Suprapubic skin (tissue), 4 donors: ENCODE measurements at regions not wholly inside any gene's neighbourhood (a gene's known extent, or its start where the extent isn't known, plus 50 kb on each side); places are given as distances from the start of the nearest gene placed in this dataset.

Experiments
- CTCF ChIP-seq, 2 donors: fragments of 200-600 bp in 1 of 2; fragments of 450-650 bp in 1 of 2; sonication (generic) in 1 of 2; IDR thresholded peaks; one replicate each; pipeline ENCODE4 v1.5.1; 2016 to 2019; ENCODE audit warnings: antibody characterized with exemption in 2 of 2, mild to moderate bottlenecking in 1 of 2, moderate library complexity in 1 of 2
- POLR2A ChIP-seq, 2 donors: fragments of 450-650 bp; IDR thresholded peaks; one replicate each; pipeline ENCODE4 v1.6.1; 2017; ENCODE audit warnings: antibody characterized with exemption in 2 of 2, mild to moderate bottlenecking in 2 of 2, moderate library complexity in 2 of 2
- POLR2AphosphoS5 ChIP-seq, 3 donors: sonication (generic); formaldehyde crosslinking; IDR thresholded peaks; one replicate each; pipeline ENCODE4 v1.6.1; 2017; ENCODE audit warnings: antibody characterized with exemption in 3 of 3

GRCh38 chr4:32680946-32681345 lies 1960.8 kb downstream of the PCDH7 start:
- no peak for TF ChIP-seq CTCF (IDR thresholded peaks at IDR 0.05)
- TF ChIP-seq POLR2AphosphoS5 (IDR thresholded peaks at IDR 0.05) = no peak
- TF ChIP-seq POLR2A (IDR thresholded peaks at IDR 0.05) = no peak
